ENCODE measurements at regions not wholly inside any gene's neighbourhood (a gene's known extent, or its start where the extent isn't known, plus 50 kb on each side); places are given as distances from the start of the nearest gene placed in this dataset.

DNA sequence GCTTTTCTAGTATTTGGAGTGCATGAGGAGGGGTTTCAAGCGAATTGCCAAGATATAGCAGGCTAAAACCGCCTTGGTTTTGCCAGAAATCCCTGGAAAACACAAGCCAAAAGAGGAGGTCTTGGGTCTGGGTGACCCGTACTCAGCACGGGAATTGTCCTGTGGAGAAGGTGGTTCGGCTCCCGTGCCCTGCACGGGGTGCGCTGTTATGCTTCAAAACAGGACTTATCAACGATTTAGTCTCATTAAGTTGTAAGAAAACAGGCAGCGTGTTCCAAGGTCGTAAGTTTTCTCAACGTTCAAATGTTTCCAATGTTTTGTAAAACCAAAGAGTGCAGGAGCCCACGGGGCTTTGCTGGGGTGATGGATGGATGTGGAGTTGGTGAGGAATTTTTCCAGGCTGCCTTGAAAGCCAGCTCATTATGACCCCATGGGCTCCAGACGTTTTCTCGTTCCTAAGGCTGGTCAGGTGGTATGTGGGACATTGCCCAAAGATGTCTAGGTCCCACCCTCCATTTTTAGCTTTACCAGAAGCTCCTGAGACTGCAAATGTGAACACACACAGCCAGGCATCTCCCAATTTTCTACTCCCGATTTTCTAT lies 75.4 kb upstream of the CLDN14 start:
- POLR2A ChIA-PET (ENCODE audit: unreplicated experiment), result no interaction called here
- H3K9ac ChIP-seq (ENCODE audit: low read length), result no peak overlapping the region
- no peak overlapping the region for H2AFZ ChIP-seq (ENCODE audit: low read length)
- H3K4me3 ChIP-seq (ENCODE audit: low read length), result no peak overlapping the region
- BruUV-seq (replicated peaks), result no TSS peak
- no peak overlapping the region for H3K27ac ChIP-seq (ENCODE audit: low read length)
- H3K4me2 ChIP-seq (ENCODE audit: low read length), result no peak overlapping the region
- DNase-seq (no peak), ATAC-seq (no peak)
- no peaks in the 10 kb centered on the region for H3K36me3 ChIP-seq (ENCODE audit: low read depth, low read length)
- H3K4me1 ChIP-seq (ENCODE audit: insufficient read depth, low read length), result no peaks in the 10 kb centered on the region
- CTCF ChIA-PET, result no interaction called here
- 0 out of 2 replicates have a peak, but pooled peaks cover 5% of the 10 kb centered on the region for H3K27me3 ChIP-seq (ENCODE audit: low read length)
- H3F3A ChIP-seq (ENCODE audit: low read length, unreplicated experiment), result no peaks in the 10 kb centered on the region
- intact Hi-C loops (cut with micrococcal nuclease), result no loop called here
- H3K9me2 ChIP-seq (replicated peaks; ENCODE audit: low read length), result no peaks in the 10 kb centered on the region
- no peaks in the 10 kb centered on the region for H3K79me2 ChIP-seq (ENCODE audit: low read length)
- H4K20me1 ChIP-seq (ENCODE audit: low read length), result no peaks in the 10 kb centered on the region
- TF ChIP-seq EZH2phosphoT487 (IDR thresholded peaks at IDR 0.05; ENCODE audit: borderline replicate concordance, low read length) (no peak), EZH2 (IDR thresholded peaks at IDR 0.05; ENCODE audit: low read length, unreplicated experiment) (no peak)
- TF ChIP-seq, protein P1, sequence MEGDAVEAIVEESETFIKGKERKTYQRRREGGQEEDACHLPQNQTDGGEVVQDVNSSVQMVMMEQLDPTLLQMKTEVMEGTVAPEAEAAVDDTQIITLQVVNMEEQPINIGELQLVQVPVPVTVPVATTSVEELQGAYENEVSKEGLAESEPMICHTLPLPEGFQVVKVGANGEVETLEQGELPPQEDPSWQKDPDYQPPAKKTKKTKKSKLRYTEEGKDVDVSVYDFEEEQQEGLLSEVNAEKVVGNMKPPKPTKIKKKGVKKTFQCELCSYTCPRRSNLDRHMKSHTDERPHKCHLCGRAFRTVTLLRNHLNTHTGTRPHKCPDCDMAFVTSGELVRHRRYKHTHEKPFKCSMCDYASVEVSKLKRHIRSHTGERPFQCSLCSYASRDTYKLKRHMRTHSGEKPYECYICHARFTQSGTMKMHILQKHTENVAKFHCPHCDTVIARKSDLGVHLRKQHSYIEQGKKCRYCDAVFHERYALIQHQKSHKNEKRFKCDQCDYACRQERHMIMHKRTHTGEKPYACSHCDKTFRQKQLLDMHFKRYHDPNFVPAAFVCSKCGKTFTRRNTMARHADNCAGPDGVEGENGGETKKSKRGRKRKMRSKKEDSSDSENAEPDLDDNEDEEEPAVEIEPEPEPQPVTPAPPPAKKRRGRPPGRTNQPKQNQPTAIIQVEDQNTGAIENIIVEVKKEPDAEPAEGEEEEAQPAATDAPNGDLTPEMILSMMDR (conservative IDR thresholded peaks at IDR 0.05; ENCODE audit: low read depth, low read length), result no peak
- peaks cover 4% of the 10 kb centered on the region; the same call in 1 of the 2 replicates for H3K9me3 ChIP-seq (ENCODE audit: low read length)

DNA sequence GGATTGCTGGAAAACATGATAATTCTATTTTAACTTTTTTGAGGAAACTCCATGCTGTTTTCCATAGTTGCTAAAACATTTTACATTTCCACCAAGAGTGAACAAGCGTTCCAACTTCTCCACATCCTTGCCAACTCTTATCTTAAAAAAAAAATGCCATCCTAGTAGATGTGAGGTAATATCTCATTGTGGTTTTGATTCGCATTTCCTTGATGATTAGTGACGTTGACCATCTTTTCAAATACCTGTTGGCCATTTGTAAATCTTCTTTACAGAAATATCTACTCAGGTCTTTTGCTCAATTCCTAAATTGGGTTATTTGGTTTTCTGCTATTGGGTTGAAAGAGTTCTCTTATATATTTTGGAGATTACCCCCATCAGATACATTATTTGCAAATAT lies 77.4 kb upstream of the CLDN14 start:
- Histone ChIP-seq H3K4me2 (ENCODE audit: low read length) (no peak overlapping the region), H3K27ac (ENCODE audit: low read length) (no peak overlapping the region), H3K4me1 (ENCODE audit: insufficient read depth, low read length) (no peaks in the 10 kb centered on the region), H3K27me3 (ENCODE audit: low read length) (0 out of 2 replicates have a peak, but pooled peaks cover 5% of the 10 kb centered on the region), H3K79me2 (ENCODE audit: low read length) (no peaks in the 10 kb centered on the region), H3K9me3 (ENCODE audit: low read length) (peaks cover 4% of the 10 kb centered on the region; the same call in 1 of the 2 replicates), H4K20me1 (ENCODE audit: low read length) (no peaks in the 10 kb centered on the region), H3K36me3 (ENCODE audit: low read depth, low read length) (no peaks in the 10 kb centered on the region), H2AFZ (ENCODE audit: low read length) (no peak overlapping the region), H3K9me2 (replicated peaks; ENCODE audit: low read length) (no peaks in the 10 kb centered on the region), H3K9ac (ENCODE audit: low read length) (no peak overlapping the region), H3K4me3 (ENCODE audit: low read length) (no peak overlapping the region), H3F3A (ENCODE audit: low read length, unreplicated experiment) (no peaks in the 10 kb centered on the region)
- BruUV-seq (replicated peaks), result no TSS peak
- intact Hi-C loops (cut with micrococcal nuclease), result no loop called here
- ChIA-PET CTCF (no interaction called here), POLR2A (ENCODE audit: unreplicated experiment) (no interaction called here)
- ATAC-seq (no peak), DNase-seq (no peak)
- TF ChIP-seq, protein P1 (conservative IDR thresholded peaks at IDR 0.05; ENCODE audit: low read depth, low read length), result no peak
- TF ChIP-seq EZH2 (IDR thresholded peaks at IDR 0.05; ENCODE audit: low read length, unreplicated experiment) (no peak), EZH2phosphoT487 (IDR thresholded peaks at IDR 0.05; ENCODE audit: borderline replicate concordance, low read length) (no peak)

DNA sequence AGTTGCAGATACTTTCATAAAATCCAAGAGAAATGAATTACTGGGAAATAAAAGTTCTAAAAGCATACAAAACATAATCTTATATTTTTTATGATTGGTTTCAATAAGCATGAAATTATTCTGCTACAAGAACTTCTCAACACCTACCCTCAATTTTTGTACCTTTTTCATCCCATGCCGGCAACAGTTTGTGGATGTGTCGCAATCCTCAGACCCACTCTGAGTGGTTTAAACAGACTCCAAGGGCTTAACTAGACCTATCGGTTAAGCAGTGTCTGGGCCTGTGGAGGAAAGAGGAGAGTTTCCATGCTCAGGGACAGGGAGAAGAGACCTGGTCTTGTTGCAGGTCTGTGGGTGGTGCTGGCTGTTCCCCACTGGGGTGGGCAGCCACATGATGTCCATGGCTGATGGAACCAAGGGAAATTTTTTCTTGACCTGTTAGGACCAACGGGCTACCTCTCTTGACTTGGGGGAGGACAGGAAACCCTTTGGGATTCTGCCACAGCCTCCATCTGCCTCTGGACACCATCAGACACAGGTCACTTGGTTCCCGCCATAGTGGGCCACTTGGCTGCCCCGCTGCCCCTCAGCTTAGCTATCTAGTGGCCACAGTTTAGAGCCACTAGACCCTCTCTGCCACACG lies 81.1 kb upstream of the CLDN14 start:
- H3K27me3 ChIP-seq (ENCODE audit: low read length), result 0 out of 2 replicates have a peak, but pooled peaks cover 5% of the 10 kb centered on the region
- H3K36me3 ChIP-seq (ENCODE audit: low read depth, low read length), result no peaks in the 10 kb centered on the region
- H3K79me2 ChIP-seq (ENCODE audit: low read length), result no peaks in the 10 kb centered on the region
- no peak overlapping the region for H3K4me2 ChIP-seq (ENCODE audit: low read length)
- ATAC-seq, result no peak
- no peak overlapping the region for H3K27ac ChIP-seq (ENCODE audit: low read length)
- no peaks in the 10 kb centered on the region for H4K20me1 ChIP-seq (ENCODE audit: low read length)
- intact Hi-C loops (cut with micrococcal nuclease), result no loop called here
- H3K9me2 ChIP-seq (replicated peaks; ENCODE audit: low read length), result no peaks in the 10 kb centered on the region
- H3K9me3 ChIP-seq (ENCODE audit: low read length), result peaks cover 4% of the 10 kb centered on the region; the same call in 1 of the 2 replicates
- H3F3A ChIP-seq (ENCODE audit: low read length, unreplicated experiment), result no peaks in the 10 kb centered on the region
- no peak overlapping the region for H3K9ac ChIP-seq (ENCODE audit: low read length)
- no peak for DNase-seq
- H3K4me1 ChIP-seq (ENCODE audit: insufficient read depth, low read length), result no peaks in the 10 kb centered on the region
- POLR2A ChIA-PET (ENCODE audit: unreplicated experiment), result no interaction called here
- no peak overlapping the region for H2AFZ ChIP-seq (ENCODE audit: low read length)
- no peak overlapping the region for H3K4me3 ChIP-seq (ENCODE audit: low read length)
- no peak for TF ChIP-seq EZH2 (IDR thresholded peaks at IDR 0.05; ENCODE audit: low read length, unreplicated experiment)
- no TSS peak for BruUV-seq (replicated peaks)
- CTCF ChIA-PET, result no interaction called here
